ENCODE measurements at regions not wholly inside any gene's neighbourhood (a gene's known extent, or its start where the extent isn't known, plus 50 kb on each side); places are given as distances from the start of the nearest gene placed in this dataset.

- no peak for DNase-seq
These were observed 266.1 kb downstream of the NDUFS4 start for GRCh38 chr5:53826504-53826903.

GRCh38 chr5:53827211-53827651 lies 266.8 kb downstream of the NDUFS4 start:
- no peak for DNase-seq

DNA sequence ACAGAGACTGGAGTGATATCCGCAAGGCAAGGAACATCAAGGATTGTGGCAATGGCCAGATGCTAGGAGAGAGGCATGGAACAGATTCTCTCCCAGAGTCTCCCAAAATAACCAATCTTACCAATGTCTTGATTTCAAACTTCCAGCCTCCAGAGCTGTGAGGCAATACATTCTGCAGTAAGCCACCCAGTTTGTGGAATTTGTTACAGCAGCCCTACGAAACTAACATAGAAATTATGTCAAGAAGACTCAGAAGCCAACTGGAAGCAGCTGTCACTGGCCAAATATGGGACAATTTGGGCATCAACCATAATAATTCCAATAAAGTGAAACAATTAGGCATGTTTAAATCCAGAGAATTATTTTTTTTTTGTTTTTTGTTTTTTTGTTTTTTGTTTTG lies 271.1 kb downstream of the NDUFS4 start:
- DNase-seq = no peak
